GM12875 (cell line): ENCODE measurements at regions not wholly inside any gene's neighbourhood (a gene's known extent, or its start where the extent isn't known, plus 50 kb on each side); places are given as distances from the start of the nearest gene placed in this dataset.

Source experiments
- H3K4me3 ChIP-seq: one replicate; pipeline ENCODE4 v1.5.1; 2011; ENCODE audit warnings: low read depth, low read length, control low read depth
- CTCF ChIP-seq: IDR thresholded peaks from 2 replicates; pipeline ENCODE4 v1.5.1; 2011; ENCODE audit warnings: low read depth, mild to moderate bottlenecking, control low read depth, inconsistent platforms, low read length, moderate library complexity, borderline replicate concordance; ENCODE audit not compliant: insufficient read depth

DNA sequence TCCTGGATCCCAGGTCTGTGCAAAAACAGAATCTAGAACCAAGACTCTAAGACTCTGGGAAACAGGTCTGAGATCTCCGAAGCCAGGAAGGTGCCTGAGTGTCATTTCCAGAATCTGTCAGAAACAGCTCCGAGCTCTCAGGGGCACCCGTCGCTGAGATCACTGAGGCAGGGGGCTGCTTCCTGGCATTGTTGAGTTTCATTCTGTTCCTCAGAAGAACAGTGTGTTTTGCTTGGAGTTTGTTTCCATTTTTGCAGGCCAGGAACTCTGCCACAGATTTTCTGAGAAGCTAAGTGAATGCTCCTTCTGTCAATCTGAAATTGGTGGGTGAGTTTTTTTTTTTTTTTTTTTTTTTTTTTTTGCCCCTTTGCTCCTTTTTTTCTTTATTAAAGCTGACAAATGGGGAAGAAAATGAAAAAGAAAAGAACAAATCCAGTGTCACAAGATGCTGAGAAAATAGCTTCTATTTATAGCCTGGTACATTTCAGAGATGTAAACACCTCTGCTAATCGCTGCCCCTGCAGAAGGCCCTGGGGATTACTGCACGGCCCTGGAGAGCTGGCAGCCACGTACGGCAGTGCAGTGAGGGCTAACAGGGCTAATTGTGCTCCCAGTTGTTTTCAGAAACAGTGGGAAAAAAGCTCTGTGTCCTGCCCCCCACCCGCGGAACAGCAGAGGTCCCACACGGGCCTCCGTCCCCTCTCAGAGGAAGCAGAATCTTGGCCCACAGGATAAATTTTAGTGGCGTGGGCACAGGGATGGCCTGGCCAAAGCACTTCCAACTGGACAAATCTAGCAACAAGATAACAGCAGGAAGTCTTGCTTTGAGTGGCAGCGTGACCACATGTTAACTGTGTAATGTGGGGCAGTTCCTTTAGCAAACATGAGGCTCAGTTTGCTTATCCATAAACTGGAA is 237.6 kb upstream of the IRS2 start:
- no peak for TF ChIP-seq CTCF
- no peak overlapping the region for H3K4me3 ChIP-seq

DNA sequence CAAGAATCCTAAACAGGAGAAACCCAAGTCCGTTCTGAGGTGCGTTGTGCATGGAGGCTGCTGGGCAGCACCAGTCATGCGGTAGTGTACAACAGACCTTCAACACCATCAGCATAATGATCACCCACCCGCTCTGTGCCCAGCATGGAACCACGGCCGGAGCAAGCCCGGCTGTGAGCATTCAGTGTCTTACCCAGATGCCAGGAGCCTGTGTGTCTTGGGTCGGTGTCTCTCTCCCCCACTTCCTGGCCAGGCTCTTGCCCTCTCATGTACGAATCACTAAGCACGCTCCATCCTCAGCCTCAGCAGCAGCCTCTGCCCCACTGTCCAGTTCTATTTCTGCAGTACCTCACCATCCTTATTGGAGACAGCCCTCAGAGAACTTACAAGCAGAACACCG is 231.6 kb upstream of the IRS2 start:
- no peak for TF ChIP-seq CTCF
- H3K4me3 ChIP-seq = no peak overlapping the region

- H3K4me3 ChIP-seq = no peak overlapping the region
- no peak for TF ChIP-seq CTCF
Observed at GRCh38 chr13:110017379-110017778, 231.0 kb upstream of the IRS2 start.

DNA sequence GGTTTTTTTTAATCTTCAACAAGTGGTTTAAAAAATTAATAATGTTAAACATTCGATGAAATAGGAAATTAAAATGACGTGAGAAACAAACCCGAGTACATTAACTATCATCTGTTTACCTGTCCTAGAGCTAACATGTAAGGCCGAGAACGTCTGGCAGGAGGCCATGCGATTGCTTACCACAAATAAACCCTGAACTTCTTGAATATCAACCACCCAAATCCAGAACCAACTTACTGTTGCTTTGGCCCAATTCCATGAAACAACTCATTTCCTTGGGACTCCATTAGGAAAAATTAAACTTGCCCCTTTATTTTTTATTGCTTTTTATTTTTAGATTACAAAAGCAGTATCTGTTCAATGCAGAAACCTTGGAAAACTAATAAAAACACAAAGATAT is 228.9 kb upstream of the IRS2 start:
- no peak overlapping the region for H3K4me3 ChIP-seq
- TF ChIP-seq CTCF = no peak

- no peak for TF ChIP-seq CTCF
- H3K4me3 ChIP-seq = no peak overlapping the region
Observed at GRCh38 chr13:110014719-110015118, 228.3 kb upstream of the IRS2 start.

- no peak overlapping the region for H3K4me3 ChIP-seq
- no peak for TF ChIP-seq CTCF
Observed at GRCh38 chr13:110012102-110012739, 225.8 kb upstream of the IRS2 start.

GRCh38 chr13:110010404-110011138 is 224.2 kb upstream of the IRS2 start:
- TF ChIP-seq CTCF = no peak
- no peak overlapping the region for H3K4me3 ChIP-seq
